ENCODE measurements at regions not wholly inside any gene's neighbourhood (a gene's known extent, or its start where the extent isn't known, plus 50 kb on each side); places are given as distances from the start of the nearest gene placed in this dataset.

DNA sequence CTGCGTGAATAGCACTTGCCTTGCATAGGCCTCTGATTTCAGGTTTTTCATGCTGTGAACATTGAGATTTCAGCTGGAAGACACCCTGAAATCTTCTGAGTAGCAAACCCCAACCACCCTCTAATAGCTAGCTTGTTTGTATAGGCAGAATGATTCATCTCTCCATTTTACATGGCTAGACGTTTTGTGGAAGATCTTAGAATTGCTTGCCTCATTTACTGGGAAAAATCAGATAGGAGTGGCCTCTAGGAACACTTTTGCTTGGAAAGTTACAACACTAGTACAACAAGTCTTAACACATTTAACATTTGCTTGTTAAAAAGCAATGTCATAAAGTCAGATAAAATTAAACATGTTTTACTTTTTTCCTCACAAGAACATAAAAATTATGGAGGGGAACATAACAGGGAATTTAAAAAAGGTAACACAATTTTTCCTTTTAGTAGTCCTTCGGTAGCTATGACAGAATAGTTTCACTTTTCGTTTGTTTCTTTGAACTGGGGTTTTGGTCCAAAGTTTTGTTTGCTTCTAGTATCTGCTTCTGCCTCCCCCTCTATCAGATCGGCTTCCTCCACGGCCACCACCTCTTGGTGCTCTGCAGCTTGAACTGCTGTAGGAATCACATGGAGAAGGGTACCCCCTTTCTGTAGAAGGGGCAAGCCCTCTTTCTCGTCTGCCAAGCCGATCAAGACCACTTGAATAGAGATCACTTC, 102.2 kb upstream of the PTCHD4 start:
- H3K4me3 ChIP-seq, result no peak overlapping the region
- TF ChIP-seq POLR2AphosphoS5 (IDR thresholded peaks at IDR 0.05) (no peak), POLR2A (IDR thresholded peaks at IDR 0.05) (no peak)
- TF ChIP-seq, protein P1, sequence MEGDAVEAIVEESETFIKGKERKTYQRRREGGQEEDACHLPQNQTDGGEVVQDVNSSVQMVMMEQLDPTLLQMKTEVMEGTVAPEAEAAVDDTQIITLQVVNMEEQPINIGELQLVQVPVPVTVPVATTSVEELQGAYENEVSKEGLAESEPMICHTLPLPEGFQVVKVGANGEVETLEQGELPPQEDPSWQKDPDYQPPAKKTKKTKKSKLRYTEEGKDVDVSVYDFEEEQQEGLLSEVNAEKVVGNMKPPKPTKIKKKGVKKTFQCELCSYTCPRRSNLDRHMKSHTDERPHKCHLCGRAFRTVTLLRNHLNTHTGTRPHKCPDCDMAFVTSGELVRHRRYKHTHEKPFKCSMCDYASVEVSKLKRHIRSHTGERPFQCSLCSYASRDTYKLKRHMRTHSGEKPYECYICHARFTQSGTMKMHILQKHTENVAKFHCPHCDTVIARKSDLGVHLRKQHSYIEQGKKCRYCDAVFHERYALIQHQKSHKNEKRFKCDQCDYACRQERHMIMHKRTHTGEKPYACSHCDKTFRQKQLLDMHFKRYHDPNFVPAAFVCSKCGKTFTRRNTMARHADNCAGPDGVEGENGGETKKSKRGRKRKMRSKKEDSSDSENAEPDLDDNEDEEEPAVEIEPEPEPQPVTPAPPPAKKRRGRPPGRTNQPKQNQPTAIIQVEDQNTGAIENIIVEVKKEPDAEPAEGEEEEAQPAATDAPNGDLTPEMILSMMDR (IDR thresholded peaks at IDR 0.05), result no peak
- 66% methylated on average over 8 of the region's 8 CpGs for WGBS
- no peaks in the 10 kb centered on the region for H3K4me1 ChIP-seq (replicated peaks)
- no peaks in the 10 kb centered on the region for H3K9me3 ChIP-seq
- no peak overlapping the region for H3K27ac ChIP-seq
- no peaks in the 10 kb centered on the region for H3K36me3 ChIP-seq
- intact Hi-C loops (cut with DNase I), result no loop called here
- no peaks in the 10 kb centered on the region for H3K27me3 ChIP-seq (replicated peaks; ENCODE audit: insufficient read depth)
- no peak for DNase-seq (ENCODE audit: low spot score)

- H3K4me1 ChIP-seq (replicated peaks), result no peaks in the 10 kb centered on the region
- no peaks in the 10 kb centered on the region for H3K36me3 ChIP-seq
- H3K27ac ChIP-seq, result no peak overlapping the region
- TF ChIP-seq POLR2AphosphoS5 (IDR thresholded peaks at IDR 0.05) (no peak), POLR2A (IDR thresholded peaks at IDR 0.05) (no peak)
- TF ChIP-seq, protein P1 (IDR thresholded peaks at IDR 0.05), result no peak
- no peaks in the 10 kb centered on the region for H3K27me3 ChIP-seq (replicated peaks; ENCODE audit: insufficient read depth)
- WGBS, result 51% methylated on average over 3 of the region's 3 CpGs
- H3K9me3 ChIP-seq, result no peaks in the 10 kb centered on the region
- DNase-seq (ENCODE audit: low spot score), result no peak
- H3K4me3 ChIP-seq, result no peak overlapping the region
- intact Hi-C loops (cut with DNase I), result no loop called here
These were observed 101.5 kb upstream of the PTCHD4 start for GRCh38 chr6:48212501-48212900.

GRCh38 chr6:48206091-48206490, 95.1 kb upstream of the PTCHD4 start:
- 78% methylated on average over 1 of the region's 1 CpG for WGBS

DNA sequence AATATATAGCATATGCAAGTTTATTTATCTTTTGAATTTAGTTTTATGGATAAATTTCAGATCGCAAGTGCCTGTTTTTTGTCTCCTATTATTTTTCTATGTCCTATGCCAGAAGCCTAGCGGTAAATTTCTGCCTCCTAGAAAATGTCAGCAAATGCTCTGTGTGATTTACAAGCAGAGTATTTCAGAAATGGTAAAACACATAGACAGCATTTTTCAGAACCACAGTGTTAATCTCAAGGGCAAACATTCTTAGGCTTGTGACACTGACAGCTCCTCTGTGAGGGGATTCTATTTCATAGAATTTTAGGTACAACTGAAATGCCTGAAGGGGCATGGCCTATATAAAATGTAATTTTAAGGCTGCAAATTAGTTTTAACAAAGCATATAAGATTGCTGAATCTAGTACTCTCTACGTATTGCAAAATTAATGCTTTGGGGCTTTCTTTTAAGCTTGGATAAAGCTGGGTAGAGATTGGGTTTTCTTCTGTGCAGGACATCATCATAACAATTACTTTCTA, 89.9 kb upstream of the PTCHD4 start:
- 78% methylated on average over 3 of the region's 3 CpGs for WGBS
- Histone ChIP-seq H3K9me3 (no peaks in the 10 kb centered on the region), H3K4me3 (no peak overlapping the region), H3K27me3 (replicated peaks; ENCODE audit: insufficient read depth) (no peaks in the 10 kb centered on the region), H3K27ac (no peak overlapping the region), H3K36me3 (no peaks in the 10 kb centered on the region), H3K4me1 (replicated peaks) (no peaks in the 10 kb centered on the region)
- TF ChIP-seq, protein P1 (IDR thresholded peaks at IDR 0.05), result no peak
- no peak for TF ChIP-seq POLR2AphosphoS5 (IDR thresholded peaks at IDR 0.05)
- TF ChIP-seq POLR2A (IDR thresholded peaks at IDR 0.05), result no peak
- intact Hi-C loops (cut with DNase I), result no loop called here
- DNase-seq (ENCODE audit: low spot score), result no peak

More at GRCh38 chr6:48206091-48206490, 95.1 kb upstream of the PTCHD4 start:
- Histone ChIP-seq H3K27ac (no peak overlapping the region), H3K9me3 (no peaks in the 10 kb centered on the region), H3K27me3 (replicated peaks; ENCODE audit: insufficient read depth) (no peaks in the 10 kb centered on the region), H3K4me1 (replicated peaks) (no peaks in the 10 kb centered on the region), H3K36me3 (no peaks in the 10 kb centered on the region), H3K4me3 (no peak overlapping the region)
- TF ChIP-seq, protein P1 (IDR thresholded peaks at IDR 0.05), result no peak
- TF ChIP-seq POLR2A (IDR thresholded peaks at IDR 0.05), result no peak
- no peak for TF ChIP-seq POLR2AphosphoS5 (IDR thresholded peaks at IDR 0.05)
- intact Hi-C loops (cut with DNase I), result no loop called here
- DNase-seq (ENCODE audit: low spot score), result no peak

- Histone ChIP-seq H3K4me3 (no peak overlapping the region), H3K36me3 (no peaks in the 10 kb centered on the region), H3K27ac (no peak overlapping the region), H3K27me3 (replicated peaks; ENCODE audit: insufficient read depth) (no peaks in the 10 kb centered on the region), H3K4me1 (replicated peaks) (no peaks in the 10 kb centered on the region), H3K9me3 (no peaks in the 10 kb centered on the region)
- WGBS, result 86% methylated on average over 2 of the region's 2 CpGs
- DNase-seq (ENCODE audit: low spot score), result no peak
- intact Hi-C loops (cut with DNase I), result no loop called here
- TF ChIP-seq, protein P1 (IDR thresholded peaks at IDR 0.05), result no peak
- TF ChIP-seq POLR2AphosphoS5 (IDR thresholded peaks at IDR 0.05) (no peak), POLR2A (IDR thresholded peaks at IDR 0.05) (no peak)
These were observed 88.5 kb upstream of the PTCHD4 start for GRCh38 chr6:48199499-48199898.

Data from prostate gland (tissue), 2 donors.